GM21423 (cell line): ENCODE measurements at regions not wholly inside any gene's neighbourhood (a gene's known extent, or its start where the extent isn't known, plus 50 kb on each side); places are given as distances from the start of the nearest gene placed in this dataset.
"Not testable (repeated sequence)": the region's sequence is repeated elsewhere in the genome, so short reads cannot be mapped to it uniquely, and the experiment has no call there.

ENCODE experiments used
- ATAC-seq: cut with Tn5 transposase; IDR thresholded peaks from one replicate; pipeline ENCODE4 v1.9.1; 2021; ENCODE audit warnings: mild to moderate bottlenecking, moderate library complexity; ENCODE audit not compliant: unreplicated experiment

DNA sequence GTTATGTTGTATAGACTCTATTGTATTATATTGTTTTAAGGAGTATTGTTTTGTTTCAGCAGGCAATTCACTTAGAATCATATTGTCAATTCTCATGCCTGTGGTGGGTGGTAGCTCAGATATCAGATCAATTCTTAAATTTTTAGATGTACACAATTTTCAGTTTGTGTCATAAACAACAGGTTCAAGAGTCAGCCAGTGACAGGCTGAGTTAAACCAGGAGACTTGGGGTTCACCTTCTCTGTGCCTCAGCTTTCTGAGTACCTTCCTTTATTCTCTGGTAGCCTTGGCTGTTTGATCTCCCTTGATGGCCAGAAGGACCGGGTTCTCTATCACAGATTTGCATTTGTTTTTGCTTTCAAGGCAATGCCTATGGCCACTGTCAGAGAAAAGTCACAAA, 199.9 kb upstream of the KCNMB2 start:
- no peak for ATAC-seq

GRCh38 chr3:178340506-178340905, 195.7 kb upstream of the KCNMB2 start:
- ATAC-seq, result no peak

GRCh38 chr3:178341636-178342035, 194.6 kb upstream of the KCNMB2 start:
- ATAC-seq, result no peak

DNA sequence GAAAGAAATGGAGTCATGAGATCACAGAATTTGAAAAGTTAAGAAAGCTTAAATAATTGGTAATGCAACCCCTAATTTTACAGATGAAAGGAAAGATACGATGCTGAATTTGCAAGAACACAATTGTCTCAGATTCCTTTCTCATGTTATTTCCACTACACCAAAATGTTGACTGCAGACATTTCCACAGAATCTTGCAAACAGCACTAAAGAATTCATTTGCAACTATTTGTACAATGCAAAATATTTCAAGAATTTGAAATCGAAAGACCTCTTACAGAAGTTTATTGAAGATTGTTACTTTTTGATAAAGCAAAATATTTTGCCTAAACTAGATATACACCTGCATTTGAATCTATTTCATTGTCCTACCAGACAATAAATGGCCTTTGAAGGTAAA, 194.1 kb upstream of the KCNMB2 start:
- no peak for ATAC-seq

DNA sequence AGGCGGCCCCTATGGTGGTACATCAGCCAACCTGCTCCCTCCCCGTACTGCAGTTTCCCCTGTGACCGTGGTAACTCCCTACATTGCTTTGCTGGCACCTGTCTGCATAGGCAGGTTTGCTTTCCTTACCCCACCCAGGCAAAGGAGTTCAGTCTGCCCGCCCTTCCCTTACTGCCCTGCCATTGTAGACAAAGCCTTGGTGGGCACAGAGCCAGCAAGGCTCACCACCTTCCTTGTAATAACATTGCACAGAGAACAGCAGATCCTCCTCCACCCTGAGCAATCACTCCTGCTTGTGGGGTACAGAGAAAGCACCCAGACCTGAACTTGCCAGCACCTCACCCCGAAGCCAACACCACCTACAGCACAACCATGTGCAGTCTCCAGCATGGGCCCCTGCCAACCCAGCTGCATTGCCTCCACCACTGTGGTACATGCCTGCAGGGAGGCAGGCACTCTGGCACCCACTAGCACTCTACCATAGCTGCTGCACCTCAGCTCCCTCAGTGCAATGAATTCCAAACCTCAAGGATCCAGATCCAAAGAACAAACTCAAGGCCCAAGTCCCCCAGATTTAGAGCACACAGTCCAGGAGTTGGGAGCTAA, 192.7 kb upstream of the KCNMB2 start:
- no peak for ATAC-seq

GRCh38 chr3:178345944-178346343, 190.3 kb upstream of the KCNMB2 start:
- no peak for ATAC-seq

DNA sequence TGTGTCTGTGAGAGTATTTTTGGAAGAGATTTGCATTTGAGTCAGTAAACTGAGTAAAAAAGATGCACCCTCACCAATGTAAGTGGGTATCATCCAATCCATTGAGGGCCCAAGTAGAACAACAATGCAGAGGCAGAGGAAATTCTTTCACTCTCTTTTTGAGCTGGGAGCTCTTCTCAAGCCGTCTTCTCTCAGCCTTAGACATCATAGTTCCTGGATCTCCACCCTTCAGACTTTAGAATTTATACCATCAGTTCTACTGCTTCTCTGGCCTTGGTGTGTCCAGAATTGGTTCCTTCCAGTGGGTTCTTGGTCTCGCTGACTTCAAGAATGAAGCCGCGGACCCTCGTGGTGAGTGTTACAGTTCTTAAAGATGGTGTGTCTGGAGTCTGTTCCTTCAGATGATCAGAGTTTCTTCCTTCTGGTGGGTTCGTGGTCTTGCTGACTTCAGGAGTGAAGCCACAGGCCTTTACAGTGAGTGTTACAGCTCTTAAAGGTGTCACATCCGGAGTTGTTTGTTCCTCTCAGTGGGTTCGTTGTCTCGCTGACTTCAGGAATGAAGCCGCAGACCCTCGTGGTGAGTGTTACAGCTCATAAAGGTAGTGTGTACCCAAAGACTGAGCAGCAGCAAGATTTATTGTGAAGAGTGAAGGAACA, 187.5 kb upstream of the KCNMB2 start:
- not testable (repeated sequence) for ATAC-seq

- not testable (repeated sequence) for ATAC-seq
Observed at GRCh38 chr3:178349218-178349596, 187.0 kb upstream of the KCNMB2 start.

DNA sequence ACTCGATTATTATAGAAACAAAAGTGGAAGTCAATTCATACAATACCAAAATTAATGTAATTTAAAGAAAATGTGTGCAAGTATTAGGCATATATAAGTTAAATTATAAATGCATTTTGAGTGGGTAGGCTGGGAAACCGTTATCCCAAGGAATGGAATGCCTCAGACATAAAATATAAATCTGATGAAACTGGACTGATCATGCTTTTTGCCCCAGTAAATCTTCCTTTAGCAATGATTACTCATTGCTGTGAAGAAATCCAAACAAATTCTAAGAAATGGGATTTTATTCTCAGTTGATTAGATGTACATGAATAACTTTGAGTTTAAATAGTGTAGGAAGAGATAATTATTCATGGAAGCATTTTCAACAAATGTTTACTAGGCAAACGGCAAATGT, 185.5 kb upstream of the KCNMB2 start:
- ATAC-seq, result no peak

DNA sequence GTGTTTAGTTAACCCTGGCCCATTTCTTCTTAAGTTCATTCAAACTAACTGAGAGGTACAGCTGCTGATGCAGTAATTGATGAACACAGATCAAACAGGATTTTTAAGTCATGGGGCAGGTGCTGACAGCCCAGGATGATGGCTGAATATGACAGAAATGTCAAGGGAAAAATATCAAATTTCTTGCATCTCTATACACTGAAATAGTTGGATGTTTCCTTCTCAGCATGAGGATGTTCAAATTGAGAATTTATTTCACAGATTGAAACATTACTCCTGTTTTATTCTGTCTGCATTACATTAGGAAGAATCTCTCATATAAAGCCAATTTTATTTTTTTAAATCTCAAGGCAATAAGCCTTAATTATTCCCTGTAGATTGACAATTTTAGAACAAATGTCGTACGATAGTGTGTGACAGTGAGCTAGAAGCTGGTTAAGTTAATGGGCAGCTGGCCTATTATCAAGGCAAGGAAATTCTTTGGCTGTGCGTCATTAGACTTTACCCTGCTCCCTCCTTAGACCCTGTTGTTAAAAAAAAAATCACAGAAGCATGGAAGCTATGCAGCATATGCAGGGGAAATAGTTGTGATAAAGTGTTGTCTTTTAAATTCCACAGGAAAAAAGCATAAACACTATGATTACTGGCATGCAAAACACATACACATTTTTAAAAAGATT, 183.8 kb upstream of the KCNMB2 start:
- no peak for ATAC-seq

- no peak for ATAC-seq
Observed at GRCh38 chr3:178353006-178353694, 183.1 kb upstream of the KCNMB2 start.

DNA sequence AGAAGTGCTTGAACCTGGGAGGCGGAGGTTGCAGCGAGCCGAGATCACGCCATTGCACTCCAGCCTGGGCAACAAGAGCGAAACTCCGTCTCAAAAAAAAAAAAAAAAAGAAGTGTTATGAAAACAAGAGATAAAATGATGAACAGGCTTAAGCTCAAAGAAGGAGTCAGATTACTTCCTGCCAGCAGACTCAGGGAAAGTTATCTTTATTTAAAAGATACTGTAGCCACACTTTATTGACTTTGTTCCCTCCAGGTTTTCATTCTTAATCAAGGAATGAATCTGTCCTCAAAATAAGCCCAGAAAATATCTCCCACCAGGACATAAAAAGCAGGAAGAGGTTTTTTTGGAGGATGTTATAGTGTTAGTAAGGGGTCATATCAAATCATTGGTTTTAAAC, 176.5 kb upstream of the KCNMB2 start:
- no peak for ATAC-seq

DNA sequence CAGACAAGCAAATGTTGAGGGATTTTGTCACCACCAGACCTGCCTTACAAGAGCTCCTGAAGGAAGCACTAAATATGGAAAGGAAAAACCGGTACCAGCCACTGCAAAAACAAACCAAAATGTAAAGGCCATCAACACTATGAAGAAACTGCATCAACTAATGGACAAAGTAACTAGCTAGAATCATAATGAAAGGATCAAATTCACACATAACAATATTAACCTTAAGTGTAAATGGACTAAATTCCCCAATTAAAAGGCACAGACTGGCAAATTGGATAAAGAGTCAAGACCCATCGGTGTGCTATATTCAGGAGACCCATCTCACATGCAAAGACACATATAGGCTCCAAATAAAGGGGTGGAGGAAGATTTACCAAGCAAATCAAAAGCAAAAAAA, 173.2 kb upstream of the KCNMB2 start:
- ATAC-seq, result not testable (repeated sequence)

DNA sequence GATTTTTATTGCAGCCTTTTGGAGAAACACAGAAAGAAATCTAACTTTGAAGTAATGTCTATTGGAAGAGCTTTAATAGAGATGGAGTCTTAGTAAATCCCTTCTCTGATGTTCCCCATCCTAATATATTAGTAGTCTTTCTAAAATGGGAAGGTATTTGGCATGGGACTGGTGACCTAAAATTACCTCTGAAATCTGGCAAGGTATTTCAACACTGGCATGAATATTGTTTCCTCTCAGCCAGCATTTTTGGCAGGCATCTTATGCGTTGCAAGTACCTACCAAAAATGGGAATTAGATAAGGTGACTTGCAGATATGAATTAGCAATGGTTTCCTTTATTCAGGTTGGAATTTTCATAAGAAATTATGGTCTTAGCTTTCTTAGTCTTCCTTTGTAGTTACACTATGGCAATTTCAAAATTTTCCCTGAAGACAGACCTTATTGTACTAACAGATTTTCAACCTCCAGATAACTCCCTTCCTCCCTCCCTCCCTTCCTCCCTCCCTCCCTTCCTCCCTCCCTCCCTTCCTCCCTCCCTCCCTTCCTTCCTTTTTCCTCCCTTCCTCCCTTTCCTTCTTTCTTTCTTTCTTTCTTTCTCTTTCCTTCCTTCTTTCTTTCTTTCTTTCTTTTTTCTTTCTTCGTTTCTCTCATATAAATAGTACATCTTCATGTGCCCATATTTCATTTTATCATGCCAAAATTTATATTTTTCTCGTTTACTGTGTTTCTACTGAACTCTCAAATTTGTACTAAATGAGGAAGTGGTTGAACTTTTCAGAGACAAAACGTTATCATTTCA, 168.2 kb upstream of the KCNMB2 start:
- ATAC-seq, result no peak

GRCh38 chr3:178369006-178369405, 167.2 kb upstream of the KCNMB2 start:
- ATAC-seq, result no peak

GRCh38 chr3:178369811-178370210, 166.4 kb upstream of the KCNMB2 start:
- ATAC-seq, result no peak

DNA sequence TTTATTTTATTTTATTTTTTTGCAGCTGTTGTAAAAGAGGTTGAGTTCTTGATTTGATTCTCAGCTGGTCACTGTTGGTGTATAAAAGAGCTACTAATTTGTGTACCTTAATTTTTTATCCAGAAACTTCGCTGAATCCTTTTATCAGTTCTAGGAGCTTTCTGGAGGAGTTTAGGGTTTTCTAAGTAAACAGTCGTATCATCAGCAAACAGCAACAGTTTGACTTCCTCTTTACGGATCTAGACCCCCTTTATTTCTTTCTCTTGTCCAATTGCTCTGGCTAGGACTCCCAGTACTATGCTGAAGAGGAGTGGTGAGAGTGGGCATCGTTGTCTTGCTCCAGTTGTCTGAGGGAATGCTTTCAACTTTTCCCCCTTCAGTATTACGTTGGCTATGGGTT, 165.8 kb upstream of the KCNMB2 start:
- no peak for ATAC-seq

- no peak for ATAC-seq
Observed at GRCh38 chr3:178381555-178381954, 154.7 kb upstream of the KCNMB2 start.

DNA sequence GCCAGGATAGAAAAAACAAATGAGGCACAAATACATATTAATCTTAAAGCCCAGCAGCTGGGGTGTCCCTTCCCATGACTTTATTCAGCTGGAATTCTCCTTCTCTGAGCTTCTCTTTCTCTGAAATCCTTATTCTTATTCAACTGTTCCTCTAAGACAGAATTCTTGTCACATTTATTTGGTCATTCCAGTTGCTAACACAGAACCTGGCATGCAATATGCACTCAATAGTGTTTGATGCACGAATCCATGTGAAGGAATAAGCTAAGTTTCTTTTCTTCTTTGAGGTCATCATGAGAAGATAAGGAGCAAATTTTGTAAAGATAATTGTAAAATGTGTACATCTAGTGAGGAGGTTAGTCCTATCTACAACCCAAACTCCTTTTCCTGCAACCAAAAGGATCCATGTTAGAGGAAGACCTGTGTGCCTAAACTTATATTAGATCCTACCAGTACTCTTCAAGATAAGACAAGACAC, 154.2 kb upstream of the KCNMB2 start:
- ATAC-seq, result no peak

- ATAC-seq, result no peak
Observed at GRCh38 chr3:178382449-178383061, 153.7 kb upstream of the KCNMB2 start.
